AG04450 (cell line): ENCODE measurements at regions not wholly inside any gene's neighbourhood (a gene's known extent, or its start where the extent isn't known, plus 50 kb on each side); places are given as distances from the start of the nearest gene placed in this dataset.

Experiments
- CTCF ChIA-PET: fragments of 300-600, 350-600 bp; formaldehyde crosslinking; extraction: SDS; loops from one replicate; lab custom pipeline; 2022; ENCODE audit warnings: antibody characterized with exemption, inconsistent platforms; lab: Charles Lee
- POLR2A ChIA-PET: fragments of 350-600 bp; formaldehyde crosslinking; extraction: SDS; loops from one replicate; lab custom pipeline; 2021; ENCODE audit warnings: antibody characterized with exemption, inconsistent platforms; lab: Yijun Ruan, JAX
- DNase-seq: peaks from one replicate; pipeline ENCODE4 v3.0.0-alpha.2; 2011; ENCODE audit warnings: low read depth, low spot score
- H3K27ac ChIP-seq: one replicate; pipeline ENCODE4 v1.5.1; 2012; ENCODE audit warnings: low read depth, low read length, control low read depth
- H3K27me3 ChIP-seq: one replicate; pipeline ENCODE4 v1.6.0; 2012; ENCODE audit warnings: low read length; ENCODE audit not compliant: control insufficient read depth, insufficient read depth
- H3K4me3 ChIP-seq: 2 replicates; pipeline ENCODE4 v1.5.1; 2011; ENCODE audit warnings: mild to moderate bottlenecking, low read depth, low read length, control low read depth
- H3K9me3 ChIP-seq: 2 replicates; pipeline ENCODE4 v1.5.1; 2012; ENCODE audit warnings: low read length; ENCODE audit not compliant: control insufficient read depth, insufficient read depth
- CTCF ChIP-seq: IDR thresholded peaks from 2 replicates; pipeline ENCODE4 v1.5.1; 2011; ENCODE audit warnings: low read depth, low read length, control low read depth, inconsistent platforms

DNA sequence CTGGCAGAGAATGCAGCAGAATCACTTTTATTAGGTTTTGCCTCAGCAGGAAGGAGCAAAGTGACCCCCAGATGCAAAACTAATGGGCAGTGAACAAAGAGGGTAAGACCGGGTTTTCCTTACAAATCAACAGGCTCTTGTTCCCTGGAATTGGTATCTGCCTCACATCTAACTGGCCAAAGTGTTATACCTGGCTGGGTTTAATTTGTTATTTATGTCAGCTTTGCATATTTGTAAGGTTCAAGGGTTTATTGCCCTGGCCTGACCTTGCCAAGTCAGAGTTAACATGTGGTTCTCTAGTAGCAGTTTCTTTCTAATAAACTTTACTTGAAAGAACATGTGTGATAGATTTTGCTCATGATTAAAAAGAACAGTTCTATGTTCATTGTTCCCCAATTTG is 431.7 kb upstream of the NR2F2 start:
- Histone ChIP-seq H3K27ac (no peak overlapping the region), H3K4me3 (no peak overlapping the region), H3K9me3 (no peaks in the 10 kb centered on the region), H3K27me3 (no peaks in the 10 kb centered on the region)
- DNase-seq, result no peak
- TF ChIP-seq CTCF, result no peak
- CTCF ChIA-PET, result no interaction called here
- POLR2A ChIA-PET, result no interaction called here

- Histone ChIP-seq H3K27ac (no peak overlapping the region), H3K27me3 (no peaks in the 10 kb centered on the region), H3K9me3 (no peaks in the 10 kb centered on the region), H3K4me3 (no peak overlapping the region)
- ChIA-PET POLR2A (no interaction called here), CTCF (interaction anchor here (0.9 kb wide), 1 partner anchor 346 kb away, joined by 3 read pairs; no protein-coding TSS in a partner anchor)
- no peak for TF ChIP-seq CTCF
- no peak for DNase-seq
Observed at GRCh38 chr15:95901271-95901670, 429.2 kb upstream of the NR2F2 start.

DNA sequence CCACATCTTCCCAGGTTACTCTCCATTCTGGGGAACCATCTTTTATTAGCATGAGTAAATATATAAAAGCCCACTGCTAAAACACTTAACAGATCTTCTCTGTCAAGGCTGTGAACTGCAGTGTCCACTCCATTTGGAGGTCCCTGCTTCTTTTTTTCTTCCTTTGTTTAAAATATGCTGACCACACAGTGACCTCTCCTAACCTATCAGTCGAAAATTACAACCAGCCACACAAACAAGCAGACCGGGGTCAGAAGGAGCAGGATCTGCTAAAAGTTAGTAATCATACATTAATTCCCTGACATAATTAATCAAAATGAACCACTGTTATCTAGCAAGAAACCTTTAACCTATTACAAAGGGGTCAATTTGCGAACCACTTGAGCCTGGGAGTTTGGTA is 427.9 kb upstream of the NR2F2 start:
- no peak for DNase-seq
- CTCF ChIA-PET, result no interaction called here
- Histone ChIP-seq H3K27ac (no peak overlapping the region), H3K4me3 (no peak overlapping the region), H3K27me3 (peaks cover 4% of the 10 kb centered on the region), H3K9me3 (no peaks in the 10 kb centered on the region)
- POLR2A ChIA-PET, result no interaction called here
- TF ChIP-seq CTCF, result no peak

DNA sequence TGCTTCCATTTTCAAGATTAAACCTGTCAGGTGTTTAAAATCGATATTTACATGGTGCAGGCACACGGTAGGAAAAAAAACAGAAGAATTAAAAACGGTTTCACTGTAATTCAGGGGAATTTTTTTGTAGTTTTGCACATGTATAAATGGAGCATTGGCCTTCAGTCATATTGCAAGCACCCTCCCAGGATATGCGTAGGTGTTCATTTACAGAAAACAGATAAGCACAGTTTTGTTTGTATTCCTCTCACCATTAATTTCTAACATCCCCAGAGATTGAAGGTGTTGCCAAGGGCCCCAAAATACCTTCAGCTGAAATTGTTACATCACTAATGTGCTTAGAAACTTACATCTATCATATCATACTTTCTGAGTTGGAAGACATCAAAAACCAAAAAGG is 427.1 kb upstream of the NR2F2 start:
- no peak for DNase-seq
- ChIA-PET CTCF (no interaction called here), POLR2A (no interaction called here)
- Histone ChIP-seq H3K4me3 (no peak overlapping the region), H3K9me3 (no peaks in the 10 kb centered on the region), H3K27ac (no peak overlapping the region), H3K27me3 (peaks cover 4% of the 10 kb centered on the region)
- no peak for TF ChIP-seq CTCF

DNA sequence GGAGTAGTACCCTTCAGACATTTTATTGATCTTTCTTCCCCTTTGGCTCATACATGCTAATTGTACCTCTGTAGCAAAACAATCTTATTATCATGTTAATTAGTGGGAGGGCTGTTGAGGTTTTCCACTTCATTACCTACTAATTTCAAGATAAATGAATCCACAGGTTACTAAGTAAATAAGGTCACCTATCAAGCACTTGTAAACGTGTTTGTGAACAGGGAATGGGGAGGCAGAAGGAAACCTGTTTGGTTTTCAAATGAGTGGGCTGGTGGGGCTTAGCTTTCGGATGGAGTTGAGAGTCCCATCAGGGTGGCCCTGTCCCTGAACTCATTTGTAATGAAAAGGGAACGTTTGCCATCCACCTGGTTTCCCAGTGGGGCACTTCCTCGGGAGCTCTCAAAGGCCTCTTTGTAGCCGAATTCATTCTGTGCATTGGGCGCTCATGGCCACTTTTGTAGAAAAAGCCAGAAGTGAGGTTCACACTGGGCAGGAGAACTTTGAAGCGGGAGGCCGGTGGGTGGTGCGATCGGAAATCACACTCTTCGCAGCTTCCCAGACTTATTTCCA is 419.8 kb upstream of the NR2F2 start:
- no peak for DNase-seq
- Histone ChIP-seq H3K27me3 (peaks cover 4% of the 10 kb centered on the region), H3K9me3 (no peaks in the 10 kb centered on the region), H3K27ac (no peak overlapping the region), H3K4me3 (no peak overlapping the region)
- TF ChIP-seq CTCF, result no peak
- POLR2A ChIA-PET, result no interaction called here
- CTCF ChIA-PET, result interaction anchor here (1.1 kb wide), 1 partner anchor 416 kb away, joined by 5 read pairs; no protein-coding TSS in a partner anchor
